Ishikawa (cell line): ENCODE measurements at regions not wholly inside any gene's neighbourhood (a gene's known extent, or its start where the extent isn't known, plus 50 kb on each side); places are given as distances from the start of the nearest gene placed in this dataset.

Experiments
- CEBPB ChIP-seq: IDR thresholded peaks from 2 replicates; pipeline ENCODE4 v1.6.1; 2012
- CREB1 ChIP-seq: IDR thresholded peaks from 2 replicates; pipeline ENCODE4 v1.6.1; 2012; ENCODE audit warnings: low read depth
- EGR1 ChIP-seq: IDR thresholded peaks from 2 replicates; pipeline ENCODE4 v1.6.1; 2012
- EP300 ChIP-seq: IDR thresholded peaks from 2 replicates; pipeline ENCODE4 v1.6.1; 2012; ENCODE audit warnings: borderline replicate concordance
- FOXM1 ChIP-seq: IDR thresholded peaks from 2 replicates; pipeline ENCODE4 v1.6.1; 2012; ENCODE audit warnings: low read depth, borderline replicate concordance
- NFIC ChIP-seq: IDR thresholded peaks from 2 replicates; pipeline ENCODE4 v1.6.1; 2012
- RAD21 ChIP-seq: IDR thresholded peaks from 2 replicates; pipeline ENCODE4 v1.6.1; 2012; ENCODE audit warnings: low read depth
- TAF1 ChIP-seq: IDR thresholded peaks from 2 replicates; pipeline ENCODE4 v1.6.1; 2012; ENCODE audit warnings: low read depth, mild to moderate bottlenecking
- TCF12 ChIP-seq: IDR thresholded peaks from 2 replicates; pipeline ENCODE4 v1.6.1; 2012; ENCODE audit warnings: low read depth
- TEAD4 ChIP-seq: IDR thresholded peaks from 2 replicates; pipeline ENCODE4 v1.6.1; 2012
- YY1 ChIP-seq: IDR thresholded peaks from 2 replicates; pipeline ENCODE4 v1.6.1; 2012; ENCODE audit warnings: low read depth
- ZBTB7A ChIP-seq: IDR thresholded peaks from 2 replicates; pipeline ENCODE4 v1.6.1; 2012; ENCODE audit warnings: low read depth
- TF ChIP-seq, protein P1 (sequence below): IDR thresholded peaks from 2 replicates; pipeline ENCODE4 v1.6.1; 2012
- TF ChIP-seq, protein P2 (sequence below): IDR thresholded peaks from 2 replicates; pipeline ENCODE4 v1.6.1; 2012
- TF ChIP-seq, protein P3 (sequence below): IDR thresholded peaks from 2 replicates; pipeline ENCODE4 v1.6.1; 2012; ENCODE audit warnings: low read depth, mild to moderate bottlenecking

DNA sequence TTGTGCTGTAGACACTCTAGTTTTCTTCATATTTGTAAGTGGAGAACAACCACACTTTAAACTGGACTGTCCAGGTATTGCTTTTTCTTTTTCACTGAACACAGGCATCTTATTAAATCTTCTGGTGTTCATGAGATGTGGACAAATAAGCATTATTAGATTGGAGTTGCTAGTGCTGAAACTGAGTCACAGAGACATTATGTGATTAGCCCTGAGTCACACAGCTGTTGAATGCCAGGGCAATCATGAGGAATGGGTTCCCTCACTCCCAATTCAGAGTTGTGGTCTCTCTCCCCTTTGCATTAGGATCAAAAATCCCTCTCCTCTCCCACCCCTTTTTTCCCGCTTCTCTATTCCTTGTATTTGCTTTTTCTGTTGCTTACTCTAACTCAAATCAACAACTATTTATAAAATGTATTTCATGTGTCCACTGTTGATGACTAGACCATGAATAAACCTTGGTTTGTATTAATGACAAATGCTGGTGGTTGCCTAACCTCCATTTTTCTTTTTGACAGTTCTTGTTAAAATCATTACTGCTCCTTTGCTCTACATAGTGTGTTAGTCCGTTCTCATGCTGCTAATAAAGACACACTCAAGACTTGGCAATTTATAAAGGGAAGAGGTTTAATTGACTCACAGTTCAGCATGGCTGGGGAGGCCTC lies 738.2 kb downstream of the BRINP1 start:
- TF ChIP-seq RAD21 (no peak), FOXM1 (no peak), CEBPB (no peak), EP300 (no peak), TCF12 (no peak), TAF1 (no peak), EGR1 (no peak), TEAD4 (no peak), CREB1 (no peak), NFIC (no peak), ZBTB7A (no peak), YY1 (no peak)
- TF ChIP-seq, protein P1, sequence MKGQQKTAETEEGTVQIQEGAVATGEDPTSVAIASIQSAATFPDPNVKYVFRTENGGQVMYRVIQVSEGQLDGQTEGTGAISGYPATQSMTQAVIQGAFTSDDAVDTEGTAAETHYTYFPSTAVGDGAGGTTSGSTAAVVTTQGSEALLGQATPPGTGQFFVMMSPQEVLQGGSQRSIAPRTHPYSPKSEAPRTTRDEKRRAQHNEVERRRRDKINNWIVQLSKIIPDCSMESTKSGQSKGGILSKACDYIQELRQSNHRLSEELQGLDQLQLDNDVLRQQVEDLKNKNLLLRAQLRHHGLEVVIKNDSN = no peak
- TF ChIP-seq, protein P2, sequence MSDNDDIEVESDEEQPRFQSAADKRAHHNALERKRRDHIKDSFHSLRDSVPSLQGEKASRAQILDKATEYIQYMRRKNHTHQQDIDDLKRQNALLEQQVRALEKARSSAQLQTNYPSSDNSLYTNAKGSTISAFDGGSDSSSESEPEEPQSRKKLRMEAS = no peak
- TF ChIP-seq, protein P3, sequence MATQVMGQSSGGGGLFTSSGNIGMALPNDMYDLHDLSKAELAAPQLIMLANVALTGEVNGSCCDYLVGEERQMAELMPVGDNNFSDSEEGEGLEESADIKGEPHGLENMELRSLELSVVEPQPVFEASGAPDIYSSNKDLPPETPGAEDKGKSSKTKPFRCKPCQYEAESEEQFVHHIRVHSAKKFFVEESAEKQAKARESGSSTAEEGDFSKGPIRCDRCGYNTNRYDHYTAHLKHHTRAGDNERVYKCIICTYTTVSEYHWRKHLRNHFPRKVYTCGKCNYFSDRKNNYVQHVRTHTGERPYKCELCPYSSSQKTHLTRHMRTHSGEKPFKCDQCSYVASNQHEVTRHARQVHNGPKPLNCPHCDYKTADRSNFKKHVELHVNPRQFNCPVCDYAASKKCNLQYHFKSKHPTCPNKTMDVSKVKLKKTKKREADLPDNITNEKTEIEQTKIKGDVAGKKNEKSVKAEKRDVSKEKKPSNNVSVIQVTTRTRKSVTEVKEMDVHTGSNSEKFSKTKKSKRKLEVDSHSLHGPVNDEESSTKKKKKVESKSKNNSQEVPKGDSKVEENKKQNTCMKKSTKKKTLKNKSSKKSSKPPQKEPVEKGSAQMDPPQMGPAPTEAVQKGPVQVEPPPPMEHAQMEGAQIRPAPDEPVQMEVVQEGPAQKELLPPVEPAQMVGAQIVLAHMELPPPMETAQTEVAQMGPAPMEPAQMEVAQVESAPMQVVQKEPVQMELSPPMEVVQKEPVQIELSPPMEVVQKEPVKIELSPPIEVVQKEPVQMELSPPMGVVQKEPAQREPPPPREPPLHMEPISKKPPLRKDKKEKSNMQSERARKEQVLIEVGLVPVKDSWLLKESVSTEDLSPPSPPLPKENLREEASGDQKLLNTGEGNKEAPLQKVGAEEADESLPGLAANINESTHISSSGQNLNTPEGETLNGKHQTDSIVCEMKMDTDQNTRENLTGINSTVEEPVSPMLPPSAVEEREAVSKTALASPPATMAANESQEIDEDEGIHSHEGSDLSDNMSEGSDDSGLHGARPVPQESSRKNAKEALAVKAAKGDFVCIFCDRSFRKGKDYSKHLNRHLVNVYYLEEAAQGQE = no peak

DNA sequence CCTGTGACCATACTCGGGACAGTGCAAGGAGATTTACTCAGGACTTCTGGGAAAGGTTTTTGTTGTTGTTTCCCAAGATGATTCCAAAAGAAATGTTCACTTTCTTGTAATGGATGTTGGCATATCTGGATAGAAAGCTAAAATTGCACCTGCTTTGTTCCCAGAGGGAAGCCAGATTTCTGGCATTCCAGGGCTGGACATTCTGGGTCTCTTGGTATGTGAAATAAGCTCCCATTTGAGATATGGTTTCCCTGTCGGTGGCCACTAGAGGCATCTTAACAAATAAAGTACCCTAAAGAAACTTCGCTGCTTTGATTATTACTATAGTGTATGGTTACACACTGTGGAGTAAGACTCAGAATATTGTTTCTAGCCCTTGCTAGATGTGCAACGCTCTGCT lies 737.3 kb downstream of the BRINP1 start:
- TF ChIP-seq TAF1 (no peak), TEAD4 (0 out of 2 replicates have a peak, but pooled peaks have one; percentile 20)

DNA sequence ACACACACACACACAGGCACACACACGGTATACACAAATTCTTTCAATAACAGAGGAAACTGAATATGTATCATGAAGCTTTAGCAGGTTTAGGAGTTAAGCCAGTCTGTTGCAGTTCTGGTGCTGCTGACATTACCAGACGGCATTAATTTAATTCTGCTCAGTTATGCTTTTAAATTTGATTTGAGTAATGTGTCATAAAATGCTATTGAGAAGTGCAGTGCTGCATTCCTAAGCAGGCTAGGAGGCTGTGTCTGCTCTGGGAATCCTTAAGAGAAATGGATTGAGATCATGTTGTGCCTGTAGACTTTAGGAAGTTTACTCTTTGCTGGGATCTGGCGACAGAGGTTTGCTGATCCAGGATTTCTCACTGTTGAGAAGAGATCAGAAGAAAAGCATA lies 733.8 kb downstream of the BRINP1 start:
- no peak for TF ChIP-seq TEAD4
- TF ChIP-seq TCF12 = no peak
- no peak for TF ChIP-seq YY1
- TF ChIP-seq, protein P1 = no peak
- TF ChIP-seq RAD21 = no peak
- no peak for TF ChIP-seq EGR1
- TF ChIP-seq EP300 = no peak
- TF ChIP-seq ZBTB7A = no peak
- no peak for TF ChIP-seq NFIC
- TF ChIP-seq TAF1 = no peak
- TF ChIP-seq CREB1 = no peak
- TF ChIP-seq, protein P3 = no peak
- TF ChIP-seq FOXM1 = no peak
- TF ChIP-seq, protein P2 = no peak

DNA sequence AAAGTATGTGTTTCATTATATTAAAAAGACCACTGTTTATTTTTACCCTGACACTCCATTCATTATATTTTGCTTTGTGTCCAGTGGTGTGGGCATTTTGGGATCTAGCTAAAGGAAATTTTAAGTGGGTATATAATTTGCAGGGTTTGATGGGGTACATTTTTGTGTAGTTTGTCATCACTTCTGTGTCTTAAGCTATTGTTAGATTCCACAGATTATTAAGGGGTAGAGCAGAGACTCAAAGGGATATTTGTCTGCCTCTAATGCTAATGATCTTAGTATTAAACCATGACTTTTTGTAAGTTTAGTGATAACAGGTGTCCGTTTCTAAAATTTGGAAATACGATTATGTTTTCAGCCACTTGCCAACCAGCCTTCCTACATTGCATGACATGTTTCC lies 731.6 kb downstream of the BRINP1 start:
- TF ChIP-seq, protein P3 = no peak
- no peak for TF ChIP-seq NFIC
- no peak for TF ChIP-seq YY1
- no peak for TF ChIP-seq CREB1
- TF ChIP-seq, protein P2 = no peak
- TF ChIP-seq CEBPB = no peak
- TF ChIP-seq EP300 = no peak
- TF ChIP-seq, protein P1 = no peak
- no peak for TF ChIP-seq TEAD4
- no peak for TF ChIP-seq TCF12
- no peak for TF ChIP-seq TAF1
- no peak for TF ChIP-seq RAD21
- no peak for TF ChIP-seq ZBTB7A
- no peak for TF ChIP-seq EGR1
- no peak for TF ChIP-seq FOXM1
